CD4-positive, alpha-beta memory T cell (primary cell): ENCODE measurements at regions not wholly inside any gene's neighbourhood (a gene's known extent, or its start where the extent isn't known, plus 50 kb on each side); places are given as distances from the start of the nearest gene placed in this dataset.

Experiments
- CTCF ChIA-PET: fragments of 350-600 bp; sonication (Branson Sonifier 250); formaldehyde crosslinking; loops from one replicate; lab custom pipeline; 2021; ENCODE audit warnings: inconsistent platforms; ENCODE audit not compliant: partially characterized antibody; lab: Charles Lee
- POLR2A ChIA-PET: fragments of 350-600 bp; sonication (Branson Sonifier 250); formaldehyde crosslinking; loops from one replicate; lab custom pipeline; 2021; ENCODE audit not compliant: partially characterized antibody; lab: Charles Lee
- DNase-seq, 5 donors: peaks; one replicate each; pipeline versions ENCODE4 v3.0.0 to v3.0.0-alpha.2; 2020 to 2022; ENCODE audit warnings: mixed read lengths in 1 of 5
- H3K27ac ChIP-seq: one replicate; pipeline ENCODE4 v1.7.0; 2013; ENCODE audit warnings: low read depth, low read length
- H3K27me3 ChIP-seq: 2 replicates; pipeline ENCODE4 v1.7.0; 2013; ENCODE audit warnings: mild to moderate bottlenecking, low read length, moderate library complexity; ENCODE audit not compliant: insufficient read depth
- H3K36me3 ChIP-seq: 2 replicates; pipeline ENCODE4 v1.7.0; 2013; ENCODE audit warnings: mild to moderate bottlenecking, low read length, moderate library complexity; ENCODE audit not compliant: insufficient read depth
- H3K4me1 ChIP-seq: 2 replicates; pipeline ENCODE4 v1.7.0; 2013; ENCODE audit warnings: mild to moderate bottlenecking, low read length, moderate library complexity; ENCODE audit not compliant: insufficient read depth
- H3K4me3 ChIP-seq, 2 donors: one replicate each; pipeline ENCODE4 v1.7.0; 2013; ENCODE audit warnings: low read length in 2 of 2, mild to moderate bottlenecking in 1 of 2
- H3K9me3 ChIP-seq, 2 donors: one replicate each; pipeline ENCODE4 v1.7.0; 2013; ENCODE audit warnings: low read length in 2 of 2, control low read depth in 1 of 2; ENCODE audit not compliant: control insufficient read depth in 1 of 2
- H3K27ac Mint-ChIP-seq, 7 donors: one replicate each; pipeline ENCODE4 v1.8.0; 2020 to 2021; ENCODE audit warnings: mixed read lengths in 7 of 7, mild to moderate bottlenecking in 6 of 7, inconsistent platforms in 3 of 7, moderate library complexity in 3 of 7
- H3K27me3 Mint-ChIP-seq, 2 donors: one replicate each; pipeline ENCODE4 v1.8.0; 2020 to 2021; ENCODE audit warnings: mixed read lengths in 2 of 2
- H3K36me3 Mint-ChIP-seq, 2 donors: one replicate each; pipeline ENCODE4 v1.8.0; 2020 to 2021; ENCODE audit warnings: mixed read lengths in 2 of 2, inconsistent platforms in 1 of 2, mild to moderate bottlenecking in 1 of 2
- H3K4me1 Mint-ChIP-seq, 4 donors: one replicate each; pipeline ENCODE4 v1.8.0; 2020 to 2021; ENCODE audit warnings: mixed read lengths in 4 of 4, mild to moderate bottlenecking in 1 of 4
- H3K4me3 Mint-ChIP-seq, 8 donors: one replicate each; pipeline ENCODE4 v1.8.0; 2020 to 2021; ENCODE audit warnings: mixed read lengths in 8 of 8, mild to moderate bottlenecking in 7 of 8, moderate library complexity in 6 of 8, inconsistent platforms in 3 of 8
- H3K9me3 Mint-ChIP-seq, 8 donors: one replicate each; pipeline ENCODE4 v1.8.0; 2020 to 2021; ENCODE audit warnings: mixed read lengths in 8 of 8, mild to moderate bottlenecking in 5 of 8, inconsistent platforms in 3 of 8, moderate library complexity in 1 of 8
- intact Hi-C: fragments of 100-400 bp; cut with micrococcal nuclease; formaldehyde crosslinking; loops from one replicate; pipeline ENCODE4 v1.15.1; 2023

DNA sequence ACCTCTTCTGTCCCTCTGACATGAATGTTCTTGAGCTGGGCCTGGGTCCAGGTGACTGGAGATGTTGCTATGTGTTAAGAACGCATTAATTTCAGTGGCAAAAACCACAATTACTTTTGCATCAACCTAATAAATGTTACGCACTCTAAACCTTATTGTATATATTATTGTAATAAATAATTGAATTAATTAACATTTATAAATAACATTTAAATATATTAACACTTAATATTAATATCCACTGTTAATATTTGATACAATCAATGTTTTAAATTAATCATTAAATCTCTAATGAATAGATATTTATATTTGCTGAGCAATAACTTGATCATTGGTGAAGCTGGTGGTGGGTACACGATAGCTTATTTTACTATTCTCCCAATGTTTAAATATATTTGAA, 97.4 kb downstream of the KCNF1 start:
- ChIA-PET POLR2A (no interaction called here), CTCF (no interaction called here)
- no peaks in the 10 kb centered on the region for H3K9me3 ChIP-seq
- Mint-ChIP-seq H3K27ac (no peak overlapping the region), H3K9me3 (peaks cover 6 to 37% (median 18%) of the 10 kb centered on the region in 8 donors), H3K4me1 (no peaks in the 10 kb centered on the region), H3K4me3 (no peak overlapping the region), H3K27me3 (peaks cover 2 to 8% of the 10 kb centered on the region in 2 donors), H3K36me3 (no peaks in the 10 kb centered on the region)
- H3K36me3 ChIP-seq: no peaks in the 10 kb centered on the region
- H3K4me1 ChIP-seq: no peaks in the 10 kb centered on the region
- intact Hi-C loops: no loop called here
- no peaks in the 10 kb centered on the region for H3K27me3 ChIP-seq
- no peak overlapping the region for H3K4me3 ChIP-seq
- no peak for DNase-seq
- H3K27ac ChIP-seq: no peak overlapping the region

- no peak for DNase-seq
- no peak overlapping the region for H3K4me3 ChIP-seq
- Mint-ChIP-seq H3K9me3 (peaks cover 6 to 37% (median 18%) of the 10 kb centered on the region in 8 donors), H3K36me3 (no peaks in the 10 kb centered on the region), H3K4me1 (no peaks in the 10 kb centered on the region), H3K27ac (no peak overlapping the region), H3K27me3 (peaks cover 2 to 8% of the 10 kb centered on the region in 2 donors), H3K4me3 (no peak overlapping the region)
- no peaks in the 10 kb centered on the region for H3K4me1 ChIP-seq
- no peaks in the 10 kb centered on the region for H3K9me3 ChIP-seq
- intact Hi-C loops: no loop called here
- POLR2A ChIA-PET: no interaction called here
- no peaks in the 10 kb centered on the region for H3K27me3 ChIP-seq
- H3K36me3 ChIP-seq: no peaks in the 10 kb centered on the region
- CTCF ChIA-PET: no interaction called here
- H3K27ac ChIP-seq: no peak overlapping the region
Measured at GRCh38 chr2:11009891-11010290, 98.2 kb downstream of the KCNF1 start.

GRCh38 chr2:11011359-11011758, 99.6 kb downstream of the KCNF1 start:
- H3K4me3 Mint-ChIP-seq: no peak overlapping the region
- intact Hi-C loops: no loop called here
- CTCF ChIA-PET: no interaction called here

GRCh38 chr2:11012131-11012693, 100.5 kb downstream of the KCNF1 start:
- Histone ChIP-seq H3K9me3 (no peaks in the 10 kb centered on the region), H3K4me1 (no peaks in the 10 kb centered on the region), H3K27ac (no peak overlapping the region), H3K27me3 (no peaks in the 10 kb centered on the region), H3K4me3 (no peak overlapping the region), H3K36me3 (no peaks in the 10 kb centered on the region)
- ChIA-PET POLR2A (no interaction called here), CTCF (no interaction called here)
- Mint-ChIP-seq H3K27ac (no peak overlapping the region), H3K9me3 (peaks cover 6 to 37% (median 18%) of the 10 kb centered on the region in 8 donors), H3K4me3 (no peak overlapping the region), H3K36me3 (no peaks in the 10 kb centered on the region), H3K4me1 (no peaks in the 10 kb centered on the region), H3K27me3 (peaks cover 8% of the 10 kb centered on the region in 2 donors)
- intact Hi-C loops: no loop called here
- DNase-seq: no peak

More at GRCh38 chr2:11011359-11011758, 99.6 kb downstream of the KCNF1 start:
- no peaks in the 10 kb centered on the region for H3K4me1 ChIP-seq
- no peaks in the 10 kb centered on the region for H3K9me3 ChIP-seq
- no peak overlapping the region for H3K27ac Mint-ChIP-seq
- peaks cover 6 to 37% (median 18%) of the 10 kb centered on the region in 8 donors for H3K9me3 Mint-ChIP-seq
- H3K27me3 ChIP-seq: no peaks in the 10 kb centered on the region
- no peak overlapping the region for H3K4me3 ChIP-seq
- H3K4me1 Mint-ChIP-seq: no peaks in the 10 kb centered on the region
- POLR2A ChIA-PET: no interaction called here
- peaks cover 8% of the 10 kb centered on the region in 2 donors for H3K27me3 Mint-ChIP-seq
- no peak overlapping the region for H3K27ac ChIP-seq
- no peak for DNase-seq
- H3K36me3 ChIP-seq: no peaks in the 10 kb centered on the region
- H3K36me3 Mint-ChIP-seq: no peaks in the 10 kb centered on the region

DNA sequence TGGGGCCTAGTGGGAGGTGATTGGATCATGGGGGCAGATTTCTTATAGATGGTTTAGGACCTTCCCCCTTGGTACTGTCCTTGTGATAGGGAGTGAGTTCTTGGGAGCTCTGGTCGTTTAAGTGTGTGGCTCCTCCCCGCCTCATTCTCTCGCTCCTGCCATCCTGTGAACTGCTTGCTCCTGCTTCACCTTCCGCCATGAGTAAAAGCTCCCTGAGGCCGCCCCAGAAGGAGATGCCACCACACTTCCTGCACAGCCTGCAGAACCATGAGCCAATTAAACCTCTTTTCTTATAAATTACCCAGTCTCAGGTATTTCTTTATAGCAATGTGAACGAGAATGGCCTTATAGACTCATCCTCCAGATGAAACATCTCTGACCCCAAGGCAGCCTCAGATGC, 101.5 kb downstream of the KCNF1 start:
- Mint-ChIP-seq H3K27ac (no peak overlapping the region), H3K4me1 (no peaks in the 10 kb centered on the region), H3K36me3 (no peaks in the 10 kb centered on the region), H3K27me3 (peaks cover 9 to 15% of the 10 kb centered on the region in 2 donors), H3K4me3 (no peak overlapping the region), H3K9me3 (peaks cover 6 to 37% (median 18%) of the 10 kb centered on the region in 8 donors)
- Histone ChIP-seq H3K4me1 (no peaks in the 10 kb centered on the region), H3K9me3 (no peaks in the 10 kb centered on the region), H3K27me3 (no peaks in the 10 kb centered on the region), H3K4me3 (no peak overlapping the region), H3K36me3 (no peaks in the 10 kb centered on the region), H3K27ac (no peak overlapping the region)
- CTCF ChIA-PET: no interaction called here
- intact Hi-C loops: no loop called here
- POLR2A ChIA-PET: no interaction called here
- no peak for DNase-seq

GRCh38 chr2:11014026-11014425, 102.3 kb downstream of the KCNF1 start:
- ChIA-PET POLR2A (no interaction called here), CTCF (no interaction called here)
- Histone ChIP-seq H3K9me3 (no peaks in the 10 kb centered on the region), H3K36me3 (no peaks in the 10 kb centered on the region), H3K4me3 (no peak overlapping the region), H3K4me1 (no peaks in the 10 kb centered on the region), H3K27me3 (no peaks in the 10 kb centered on the region), H3K27ac (no peak overlapping the region)
- no peak overlapping the region for H3K27ac Mint-ChIP-seq
- intact Hi-C loops: no loop called here
- H3K36me3 Mint-ChIP-seq: no peaks in the 10 kb centered on the region
- DNase-seq: no peak
- no peak overlapping the region for H3K4me3 Mint-ChIP-seq
- no peaks in the 10 kb centered on the region for H3K4me1 Mint-ChIP-seq
- H3K9me3 Mint-ChIP-seq: peaks cover 6 to 37% (median 18%) of the 10 kb centered on the region in 8 donors
- H3K27me3 Mint-ChIP-seq: peaks cover 12 to 21% of the 10 kb centered on the region in 2 donors

DNA sequence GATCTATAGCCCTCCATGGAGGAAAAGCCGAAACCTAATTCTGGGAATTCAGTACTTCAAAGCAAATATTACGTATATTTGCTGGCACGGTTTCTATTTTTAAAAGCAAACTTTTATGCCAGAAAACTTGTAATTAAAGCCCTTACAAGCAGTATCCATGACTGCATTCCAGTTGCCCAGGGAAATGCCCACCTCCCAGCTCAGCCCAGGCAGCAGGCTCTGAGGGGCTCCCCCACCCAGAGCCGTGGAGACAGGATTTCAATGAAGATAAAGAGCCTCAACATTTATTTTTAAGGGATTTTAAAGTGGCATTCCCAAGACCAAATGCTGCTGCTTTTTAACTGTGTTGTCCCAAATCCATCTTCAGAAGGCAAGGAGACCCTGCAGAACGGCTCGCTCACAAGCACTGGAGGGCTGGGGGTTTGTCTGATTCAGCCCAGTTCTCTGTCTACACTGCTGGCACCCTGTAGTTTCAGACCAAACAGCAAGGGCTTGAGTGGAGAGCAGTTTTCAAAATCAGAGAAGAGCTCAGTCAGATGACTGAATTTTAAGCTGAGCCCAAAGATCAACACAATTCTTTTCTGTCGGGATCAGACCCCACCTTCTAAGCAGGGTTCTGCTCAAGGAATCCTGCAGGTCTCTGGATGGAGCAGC, 105.1 kb downstream of the KCNF1 start:
- no peaks in the 10 kb centered on the region for H3K9me3 ChIP-seq
- no peak for DNase-seq
- no peaks in the 10 kb centered on the region for H3K27me3 ChIP-seq
- CTCF ChIA-PET: no interaction called here
- POLR2A ChIA-PET: no interaction called here
- no peaks in the 10 kb centered on the region for H3K4me1 ChIP-seq
- H3K4me3 Mint-ChIP-seq: no peak overlapping the region
- no peak overlapping the region for H3K4me3 ChIP-seq
- no peak overlapping the region for H3K27ac ChIP-seq
- H3K4me1 Mint-ChIP-seq: no peaks in the 10 kb centered on the region
- H3K27me3 Mint-ChIP-seq: peaks cover 13 to 30% of the 10 kb centered on the region in 2 donors
- H3K36me3 ChIP-seq: no peaks in the 10 kb centered on the region
- H3K9me3 Mint-ChIP-seq: peaks cover 2 to 16% (median 5%) of the 10 kb centered on the region in 8 donors
- intact Hi-C loops: no loop called here
- H3K27ac Mint-ChIP-seq: no peak overlapping the region
- H3K36me3 Mint-ChIP-seq: no peaks in the 10 kb centered on the region
